K562 (cell line): ENCODE measurements at regions not wholly inside any gene's neighbourhood (a gene's known extent, or its start where the extent isn't known, plus 50 kb on each side); places are given as distances from the start of the nearest gene placed in this dataset.

Experiments
- ATAC-seq: fragments of 200-7000 bp; cut with Tn5 transposase; 3 replicates; pipeline ENCODE4 v1.9.1; 2020; ENCODE audit warnings: moderate library complexity
- BruUV-seq: library from RNA; stranded (reverse); fragments of 400-500 nt; replicated peaks from 2 replicates; lab custom pipeline; 2021; lab: Mats Ljungman, UMichigan
- CTCF ChIA-PET: fragments of 300-600 bp; formaldehyde crosslinking; extraction: SDS; loops from one replicate; lab custom pipeline; 2021; ENCODE audit warnings: low intra/inter-chr PET ratio; lab: Yijun Ruan, JAX
- POLR2A ChIA-PET: fragments of 300-600, 350-650 bp; sonication (Branson Sonifier 250); formaldehyde crosslinking; extraction: SDS; loops from one replicate; lab custom pipeline; 2021; ENCODE audit warnings: antibody characterized with exemption, inconsistent platforms; lab: Yijun Ruan, JAX
- DNase-seq, 4 experiments: peaks; one replicate each; pipeline versions ENCODE4 v3.0.0 to v3.0.0-alpha.2; 2011 to 2018; ENCODE audit warnings: low spot score in 3 of 4, mixed read lengths in 3 of 4; ENCODE audit errors: extremely low read depth in 1 of 4
- FAIRE-seq: peaks from 2 replicates; lab custom pipeline; 2011; peaks lifted over from hg19 to GRCh38; lab: Jason Lieb, UNC
- H2AFZ ChIP-seq: 2 replicates; pipeline ENCODE4 v1.6.0; 2011; ENCODE audit warnings: low read depth, low read length, control low read depth, inconsistent platforms
- H3K27ac ChIP-seq: fragments of 200-600 bp; 3 replicates; pipeline ENCODE4 v1.8.0; 2011; ENCODE audit warnings: low read depth, mild to moderate bottlenecking, control low read depth, inconsistent platforms, low read length, moderate library complexity, mixed read lengths; ENCODE audit errors: extremely low read depth
- H3K27me3 ChIP-seq, 2 experiments: fragments of 300-600 bp in 1 of 2; 2 replicates in 1 of 2; 3 replicates in 1 of 2; pipeline versions ENCODE4 v1.6.0 to v1.8.0; 2011; ENCODE audit warnings: inconsistent platforms in 2 of 2, low read length in 2 of 2, mild to moderate bottlenecking in 1 of 2, mixed read lengths in 1 of 2, moderate library complexity in 1 of 2; ENCODE audit not compliant: control insufficient read depth in 2 of 2, insufficient read depth in 2 of 2
- H3K36me3 ChIP-seq: fragments of 300-600 bp; 3 replicates; pipeline ENCODE4 v1.8.0; 2011; ENCODE audit warnings: mild to moderate bottlenecking, low read length, inconsistent platforms; ENCODE audit not compliant: control insufficient read depth, insufficient read depth
- H3K4me1 ChIP-seq, 2 experiments: fragments of 200-600 bp in 1 of 2; replicated peaks in 1 of 2; 2 replicates in 1 of 2; 3 replicates in 1 of 2; pipeline versions ENCODE4 v1.5.1 to v1.8.0; 2011; ENCODE audit warnings: inconsistent platforms in 2 of 2, low read length in 2 of 2, mild to moderate bottlenecking in 1 of 2, mixed read lengths in 1 of 2, moderate library complexity in 1 of 2; ENCODE audit not compliant: control insufficient read depth in 2 of 2, insufficient read depth in 2 of 2
- H3K4me2 ChIP-seq: 2 replicates; pipeline ENCODE4 v1.6.1; 2011; ENCODE audit warnings: low read length, control low read depth, inconsistent platforms, mixed read lengths; ENCODE audit not compliant: insufficient read depth
- H3K4me3 ChIP-seq: fragments of 200-600 bp; sonication (generic), shearing (Covaris generic); 2 replicates; pipeline ENCODE4 v1.5.1; 2016; ENCODE audit warnings: control low read depth, inconsistent platforms
- H3K79me2 ChIP-seq: fragments of 200-600 bp; 3 replicates; pipeline ENCODE4 v1.8.0; 2011; ENCODE audit warnings: low read length, inconsistent platforms; ENCODE audit not compliant: control insufficient read depth, insufficient read depth
- H3K9ac ChIP-seq, 2 experiments: 2 replicates each; pipeline versions ENCODE4 v1.6.0 to v1.6.1; 2011; ENCODE audit warnings: low read depth in 2 of 2, low read length in 2 of 2, control low read depth in 1 of 2, inconsistent platforms in 1 of 2, mild to moderate bottlenecking in 1 of 2, mixed read lengths in 1 of 2; ENCODE audit not compliant: insufficient read depth in 1 of 2
- H3K9me1 ChIP-seq: one replicate; pipeline ENCODE4 v1.6.0; 2011; ENCODE audit warnings: inconsistent platforms, mild to moderate bottlenecking, low read length, moderate library complexity; ENCODE audit not compliant: control insufficient read depth, insufficient read depth
- H3K9me3 ChIP-seq: replicated peaks from 2 replicates; pipeline ENCODE4 v1.5.1; 2011; ENCODE audit warnings: low read depth, low read length, inconsistent platforms; ENCODE audit not compliant: control insufficient read depth, insufficient read depth
- H4K20me1 ChIP-seq: replicated peaks from 2 replicates; pipeline ENCODE4 v1.6.1; 2011; ENCODE audit warnings: low read length, inconsistent platforms, mixed read lengths; ENCODE audit not compliant: control insufficient read depth, insufficient read depth
- C11orf30 ChIP-seq: fragments of 450-650 bp; IDR thresholded peaks from 2 replicates; pipeline ENCODE4 v1.6.1; 2016; ENCODE audit warnings: low read depth, mild to moderate bottlenecking
- HMGN3 ChIP-seq: IDR thresholded peaks from 2 replicates; pipeline ENCODE4 v1.6.1; 2011; ENCODE audit warnings: borderline replicate concordance, low read depth, mild to moderate bottlenecking, mixed read lengths, low read length; ENCODE audit not compliant: insufficient read length; ENCODE audit errors: extremely low read depth
- MAFF ChIP-seq: IDR thresholded peaks from 2 replicates; pipeline ENCODE4 v1.6.1; 2012; ENCODE audit warnings: low read length, improper control_type of control experiment
- MAFG ChIP-seq: fragments of 450-650 bp; conservative IDR thresholded peaks from 2 replicates; pipeline ENCODE4 v1.6.1; 2016; ENCODE audit warnings: missing genetic modification characterization, missing compliant biosample characterization
- MAFK ChIP-seq: IDR thresholded peaks from 2 replicates; pipeline ENCODE4 v1.6.1; 2011; ENCODE audit warnings: low read length, improper control_type of control experiment
- TSC22D4 ChIP-seq: fragments of 450-650 bp; IDR thresholded peaks from 2 replicates; pipeline ENCODE4 v1.6.1; 2016; ENCODE audit warnings: missing genetic modification characterization, missing biosample characterization, control low read depth
- ZNF316 ChIP-seq: fragments of 450-650 bp; IDR thresholded peaks from 2 replicates; pipeline ENCODE4 v1.6.1; 2016
- ZNF583 ChIP-seq: fragments of 250-450 bp; sonication (Bioruptor Pico); IDR thresholded peaks from 2 replicates; pipeline ENCODE4 v1.4.0; 2020
- WGBS: fragments of 100-300 bp; shearing (Covaris generic); methylation state at CpG from one replicate; pipeline ENCODE4 v1.1.6; 2016; ENCODE audit warnings: low coverage, mixed read lengths; ENCODE audit not compliant: insufficient coverage; ENCODE audit errors: missing lambda C conversion rate; 5-methylcytosine and 5-hydroxymethylcytosine counted together
- in situ Hi-C: fragments of 300-500 bp; cut with MboI; formaldehyde crosslinking; loops from 4 replicates; pipeline ENCODE4 v1.15.0; 2018; ENCODE audit warnings: inconsistent platforms, mixed read lengths
- intact Hi-C: fragments of 100-400 bp; cut with micrococcal nuclease; formaldehyde crosslinking; loops from 2 replicates; pipeline ENCODE4 v1.14.2; 2022

- DNase-seq (no peak), ATAC-seq (no peak), FAIRE-seq (no peak)
- Histone ChIP-seq H3K4me2 (no peak overlapping the region), H3K9me1 (no peaks in the 10 kb centered on the region), H3K9ac (no peak overlapping the region), H3K9me3 (no peaks in the 10 kb centered on the region), H4K20me1 (no peaks in the 10 kb centered on the region), H3K36me3 (no peaks in the 10 kb centered on the region), H3K27ac (no peak overlapping the region), H3K4me3 (no peak overlapping the region), H3K79me2 (no peaks in the 10 kb centered on the region), H3K27me3 (no peaks in the 10 kb centered on the region), H2AFZ (no peak overlapping the region), H3K4me1 (no peaks in the 10 kb centered on the region)
- 5% methylated on average over 2 of the region's 2 CpGs for WGBS
- ChIA-PET CTCF (no interaction called here), POLR2A (no interaction called here)
- peak; percentile 48; the same call in 1 of the 2 replicates for TF ChIP-seq MAFF
- peak; percentile 48; the same call in 1 of the 2 replicates for TF ChIP-seq MAFK
- TF ChIP-seq TSC22D4 (tag): no peak
- TF ChIP-seq HMGN3: no peak
- no peak for TF ChIP-seq ZNF583 (CRISPR knock-in tag)
- TF ChIP-seq C11orf30: peak; percentile 40; the same call in 1 of the 2 replicates
- peak; percentile 58 for TF ChIP-seq MAFG (tag)
- peak; percentile 59 for TF ChIP-seq ZNF316
- intact Hi-C loops (no loop called here), in situ Hi-C loops (no loop called here)
- BruUV-seq: no TSS peak
Measured at GRCh38 chr6:91476000-91476399, 889.1 kb upstream of the MAP3K7 start.

- intact Hi-C loops (no loop called here), in situ Hi-C loops (no loop called here)
- H3K27me3 ChIP-seq: no peaks in the 10 kb centered on the region
- no peaks in the 10 kb centered on the region for H3K79me2 ChIP-seq
- FAIRE-seq: no peak
- no peaks in the 10 kb centered on the region for H4K20me1 ChIP-seq
- H3K9me1 ChIP-seq: no peaks in the 10 kb centered on the region
- H3K36me3 ChIP-seq: no peaks in the 10 kb centered on the region
- H3K27ac ChIP-seq: no peak overlapping the region
- no peaks in the 10 kb centered on the region for H3K4me1 ChIP-seq
- POLR2A ChIA-PET: no interaction called here
- no peak overlapping the region for H3K9ac ChIP-seq
- no peak for TF ChIP-seq MAFK
- H3K9me3 ChIP-seq: no peaks in the 10 kb centered on the region
- no peak for DNase-seq
- BruUV-seq: no TSS peak
- CTCF ChIA-PET: no interaction called here
- no peak overlapping the region for H3K4me3 ChIP-seq
- H3K4me2 ChIP-seq: no peak overlapping the region
- ATAC-seq: no peak
- WGBS: 2% methylated on average over 3 of the region's 3 CpGs
- H2AFZ ChIP-seq: no peak overlapping the region
Measured at GRCh38 chr6:91465393-91465792, 878.5 kb upstream of the MAP3K7 start.
